RWPE2 (cell line): ENCODE measurements at regions not wholly inside any gene's neighbourhood (a gene's known extent, or its start where the extent isn't known, plus 50 kb on each side); places are given as distances from the start of the nearest gene placed in this dataset.

Experiments
- ATAC-seq: fragments of 200-7000 bp; cut with Tn5 transposase; 3 replicates; pipeline ENCODE4 v1.9.1; 2021; ENCODE audit warnings: low read depth
- DNase-seq: peaks from one replicate; pipeline ENCODE4 v3.0.0-alpha.2; 2020; ENCODE audit warnings: low spot score
- H3K27ac ChIP-seq: fragments of 450-650 bp; 2 replicates; pipeline ENCODE4 v1.5.1; 2017; ENCODE audit warnings: mild to moderate bottlenecking; ENCODE audit not compliant: poor library complexity, severe bottlenecking
- H3K27me3 ChIP-seq: fragments of 250-450 bp; sonication (Bioruptor Pico); 2 replicates; pipeline ENCODE4 v1.5.1; 2021; ENCODE audit warnings: mild to moderate bottlenecking, moderate library complexity; ENCODE audit not compliant: insufficient read depth, poor library complexity, severe bottlenecking
- H3K36me3 ChIP-seq: fragments of 250-450 bp; sonication (Bioruptor Pico); 2 replicates; pipeline ENCODE4 v1.5.1; 2020; ENCODE audit warnings: low read depth, mild to moderate bottlenecking, moderate library complexity
- H3K4me1 ChIP-seq: fragments of 250-450 bp; sonication (Bioruptor Pico); 2 replicates; pipeline ENCODE4 v1.5.1; 2021; ENCODE audit warnings: mild to moderate bottlenecking, moderate library complexity; ENCODE audit not compliant: insufficient read depth, poor library complexity, severe bottlenecking
- H3K4me3 ChIP-seq: fragments of 250-450 bp; sonication (Bioruptor Pico); 2 replicates; pipeline ENCODE4 v1.5.1; 2021; ENCODE audit warnings: mild to moderate bottlenecking, moderate library complexity; ENCODE audit not compliant: severe bottlenecking
- H3K9me3 ChIP-seq: fragments of 250-450 bp; sonication (Bioruptor Pico); 2 replicates; pipeline ENCODE4 v1.5.1; 2021; ENCODE audit warnings: mild to moderate bottlenecking, moderate library complexity; ENCODE audit not compliant: severe bottlenecking
- TF ChIP-seq, protein P1 (sequence below): fragments of 450-650 bp; IDR thresholded peaks from one replicate; pipeline ENCODE4 v1.5.1; 2017; ENCODE audit warnings: mild to moderate bottlenecking, moderate library complexity; ENCODE audit not compliant: poor library complexity, severe bottlenecking

- no peak overlapping the region for H3K27ac ChIP-seq
- no peak for DNase-seq
- H3K36me3 ChIP-seq: no peaks in the 10 kb centered on the region
- TF ChIP-seq, protein P1, sequence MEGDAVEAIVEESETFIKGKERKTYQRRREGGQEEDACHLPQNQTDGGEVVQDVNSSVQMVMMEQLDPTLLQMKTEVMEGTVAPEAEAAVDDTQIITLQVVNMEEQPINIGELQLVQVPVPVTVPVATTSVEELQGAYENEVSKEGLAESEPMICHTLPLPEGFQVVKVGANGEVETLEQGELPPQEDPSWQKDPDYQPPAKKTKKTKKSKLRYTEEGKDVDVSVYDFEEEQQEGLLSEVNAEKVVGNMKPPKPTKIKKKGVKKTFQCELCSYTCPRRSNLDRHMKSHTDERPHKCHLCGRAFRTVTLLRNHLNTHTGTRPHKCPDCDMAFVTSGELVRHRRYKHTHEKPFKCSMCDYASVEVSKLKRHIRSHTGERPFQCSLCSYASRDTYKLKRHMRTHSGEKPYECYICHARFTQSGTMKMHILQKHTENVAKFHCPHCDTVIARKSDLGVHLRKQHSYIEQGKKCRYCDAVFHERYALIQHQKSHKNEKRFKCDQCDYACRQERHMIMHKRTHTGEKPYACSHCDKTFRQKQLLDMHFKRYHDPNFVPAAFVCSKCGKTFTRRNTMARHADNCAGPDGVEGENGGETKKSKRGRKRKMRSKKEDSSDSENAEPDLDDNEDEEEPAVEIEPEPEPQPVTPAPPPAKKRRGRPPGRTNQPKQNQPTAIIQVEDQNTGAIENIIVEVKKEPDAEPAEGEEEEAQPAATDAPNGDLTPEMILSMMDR: no peak
- no peak overlapping the region for H3K4me3 ChIP-seq
- H3K27me3 ChIP-seq: no peaks in the 10 kb centered on the region
- no peaks in the 10 kb centered on the region for H3K4me1 ChIP-seq
- no peaks in the 10 kb centered on the region for H3K9me3 ChIP-seq
- ATAC-seq: no peak
Observed at GRCh38 chr18:27546991-27547390, 361.9 kb upstream of the CHST9 start.

- H3K27ac ChIP-seq: no peak overlapping the region
- peaks cover 14% of the 10 kb centered on the region for H3K27me3 ChIP-seq
- H3K4me1 ChIP-seq: no peaks in the 10 kb centered on the region
- TF ChIP-seq, protein P1: no peak
- H3K36me3 ChIP-seq: no peaks in the 10 kb centered on the region
- no peak for DNase-seq
- no peak for ATAC-seq
- H3K9me3 ChIP-seq: no peaks in the 10 kb centered on the region
- H3K4me3 ChIP-seq: no peak overlapping the region
Observed at GRCh38 chr18:27544206-27544605, 359.1 kb upstream of the CHST9 start.

GRCh38 chr18:27541293-27541692 lies 356.2 kb upstream of the CHST9 start:
- Histone ChIP-seq H3K9me3 (no peaks in the 10 kb centered on the region), H3K36me3 (no peaks in the 10 kb centered on the region), H3K27me3 (peaks cover 18% of the 10 kb centered on the region), H3K27ac (no peak overlapping the region), H3K4me1 (no peaks in the 10 kb centered on the region), H3K4me3 (no peak overlapping the region)
- TF ChIP-seq, protein P1: no peak
- no peak for ATAC-seq
- no peak for DNase-seq

- Histone ChIP-seq H3K4me3 (no peak overlapping the region), H3K9me3 (no peaks in the 10 kb centered on the region), H3K36me3 (no peaks in the 10 kb centered on the region), H3K4me1 (no peaks in the 10 kb centered on the region), H3K27ac (no peak overlapping the region), H3K27me3 (peaks cover 23% of the 10 kb centered on the region)
- ATAC-seq (no peak), DNase-seq (no peak)
- TF ChIP-seq, protein P1: no peak
Observed at GRCh38 chr18:27540111-27540510, 355.0 kb upstream of the CHST9 start.

DNA sequence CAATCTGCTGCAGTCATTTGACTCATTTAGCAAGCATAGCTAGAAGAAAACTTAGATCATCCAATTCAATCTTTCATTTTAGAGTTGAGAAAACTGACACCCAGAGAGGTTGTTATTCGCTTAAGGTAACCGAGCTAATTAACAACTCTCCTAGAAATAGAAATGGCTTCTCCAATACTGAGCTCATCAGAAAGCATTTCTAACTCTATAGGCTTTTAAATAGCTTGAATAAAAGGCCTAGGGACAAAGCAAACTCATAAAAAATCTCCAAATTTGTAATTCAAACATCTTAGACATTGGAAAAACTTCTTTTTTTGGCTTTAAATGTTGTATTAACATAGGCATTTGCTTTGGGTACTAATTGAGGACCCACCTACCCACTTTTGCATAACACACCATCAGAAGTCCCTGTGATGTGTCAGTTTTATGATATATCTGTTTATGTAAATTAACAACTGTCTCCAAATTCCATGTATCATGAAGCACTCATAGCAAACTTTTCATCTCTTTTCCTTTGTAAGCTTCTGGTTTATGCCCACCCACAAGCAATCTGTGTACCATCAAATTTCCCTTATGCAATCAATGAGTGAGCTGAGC lies 343.9 kb upstream of the CHST9 start:
- Histone ChIP-seq H3K9me3 (no peaks in the 10 kb centered on the region), H3K27me3 (no peaks in the 10 kb centered on the region), H3K4me3 (no peak overlapping the region), H3K4me1 (no peaks in the 10 kb centered on the region), H3K36me3 (no peaks in the 10 kb centered on the region), H3K27ac (no peak overlapping the region)
- ATAC-seq (no peak), DNase-seq (no peak)
- TF ChIP-seq, protein P1: no peak
